C4-2B (cell line): ENCODE measurements at regions not wholly inside any gene's neighbourhood (a gene's known extent, or its start where the extent isn't known, plus 50 kb on each side); places are given as distances from the start of the nearest gene placed in this dataset.

Experiments used
- ZFX ChIP-seq: fragments of 450-650 bp; IDR thresholded peaks from 2 replicates; pipeline ENCODE4 v1.6.1; 2017
- TF ChIP-seq, protein P1 (sequence below): fragments of 450-650 bp; conservative IDR thresholded peaks from 2 replicates; pipeline ENCODE4 v1.5.1; 2017; ENCODE audit warnings: mild to moderate bottlenecking

GRCh38 chr13:87941226-87941625 is 270.1 kb downstream of the SLITRK5 start:
- TF ChIP-seq, protein P1, sequence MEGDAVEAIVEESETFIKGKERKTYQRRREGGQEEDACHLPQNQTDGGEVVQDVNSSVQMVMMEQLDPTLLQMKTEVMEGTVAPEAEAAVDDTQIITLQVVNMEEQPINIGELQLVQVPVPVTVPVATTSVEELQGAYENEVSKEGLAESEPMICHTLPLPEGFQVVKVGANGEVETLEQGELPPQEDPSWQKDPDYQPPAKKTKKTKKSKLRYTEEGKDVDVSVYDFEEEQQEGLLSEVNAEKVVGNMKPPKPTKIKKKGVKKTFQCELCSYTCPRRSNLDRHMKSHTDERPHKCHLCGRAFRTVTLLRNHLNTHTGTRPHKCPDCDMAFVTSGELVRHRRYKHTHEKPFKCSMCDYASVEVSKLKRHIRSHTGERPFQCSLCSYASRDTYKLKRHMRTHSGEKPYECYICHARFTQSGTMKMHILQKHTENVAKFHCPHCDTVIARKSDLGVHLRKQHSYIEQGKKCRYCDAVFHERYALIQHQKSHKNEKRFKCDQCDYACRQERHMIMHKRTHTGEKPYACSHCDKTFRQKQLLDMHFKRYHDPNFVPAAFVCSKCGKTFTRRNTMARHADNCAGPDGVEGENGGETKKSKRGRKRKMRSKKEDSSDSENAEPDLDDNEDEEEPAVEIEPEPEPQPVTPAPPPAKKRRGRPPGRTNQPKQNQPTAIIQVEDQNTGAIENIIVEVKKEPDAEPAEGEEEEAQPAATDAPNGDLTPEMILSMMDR, result no peak
- no peak for TF ChIP-seq ZFX
